NCI-H345 (cell line): ENCODE measurements at regions not wholly inside any gene's neighbourhood (a gene's known extent, or its start where the extent isn't known, plus 50 kb on each side); places are given as distances from the start of the nearest gene placed in this dataset.
"Not testable (repeated sequence)": the region's sequence is repeated elsewhere in the genome, so short reads cannot be mapped to it uniquely, and the experiment has no call there.

ENCODE experiments used
- DNase-seq: peaks from one replicate; lab custom pipeline; 2025; lab: John Stamatoyannopoulos, UW

DNA sequence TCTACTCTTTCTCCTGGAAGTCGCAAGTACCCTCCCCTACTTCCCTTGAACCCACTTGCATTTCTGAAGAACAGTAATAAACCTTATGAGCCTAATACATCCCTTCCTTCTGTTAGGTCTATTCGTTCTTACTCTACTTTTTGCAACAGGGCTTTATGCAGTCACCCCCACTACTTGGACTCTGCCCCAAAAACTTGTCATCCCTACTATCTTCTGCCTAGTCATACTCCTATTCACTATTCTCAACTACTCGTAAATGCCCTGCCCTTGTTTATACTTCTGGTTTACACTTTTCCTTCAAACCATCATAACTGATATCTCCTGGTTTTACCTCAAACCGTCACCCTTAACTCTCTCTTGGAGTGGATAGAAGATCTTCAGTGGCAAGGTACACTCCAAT lies 55.2 kb upstream of the SLIT2 start:
- DNase-seq, result no peak

DNA sequence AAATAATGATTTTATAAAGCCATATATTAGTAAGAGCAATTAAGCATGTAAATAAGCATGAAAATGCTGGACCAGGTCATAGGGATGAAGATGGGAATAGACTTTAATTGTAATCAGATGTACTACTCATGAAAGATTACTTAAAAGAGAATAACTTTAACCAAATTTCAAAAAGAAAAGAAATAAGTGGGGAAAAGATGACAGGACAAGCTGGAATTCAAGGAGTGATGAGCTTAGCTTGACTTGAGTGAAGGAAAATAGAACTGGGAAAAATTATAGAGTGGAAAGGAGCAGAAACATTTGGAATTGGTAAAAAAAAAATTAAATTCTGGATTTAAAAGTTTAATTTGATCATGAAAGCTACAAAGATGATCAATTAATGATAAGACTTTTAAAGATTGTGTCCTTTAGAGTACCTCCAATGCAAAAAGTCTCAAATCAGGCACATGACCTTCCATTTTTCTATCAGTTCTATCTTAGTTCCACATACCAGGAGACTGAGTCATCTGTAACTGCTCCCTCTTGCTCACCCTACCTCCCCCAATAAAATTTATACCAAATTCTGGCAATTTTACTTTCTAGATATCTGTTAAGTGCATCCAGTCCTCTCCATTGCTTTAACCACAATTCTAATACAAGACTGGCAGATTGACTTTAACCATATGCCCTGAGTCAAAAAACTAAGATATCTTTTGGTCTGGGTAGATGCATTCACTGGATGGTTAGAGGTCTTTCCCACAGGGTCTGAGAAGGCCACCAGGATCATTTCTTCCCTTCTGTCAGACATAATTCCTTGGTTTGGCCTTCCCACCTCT lies 56.4 kb upstream of the SLIT2 start:
- no peak for DNase-seq

DNA sequence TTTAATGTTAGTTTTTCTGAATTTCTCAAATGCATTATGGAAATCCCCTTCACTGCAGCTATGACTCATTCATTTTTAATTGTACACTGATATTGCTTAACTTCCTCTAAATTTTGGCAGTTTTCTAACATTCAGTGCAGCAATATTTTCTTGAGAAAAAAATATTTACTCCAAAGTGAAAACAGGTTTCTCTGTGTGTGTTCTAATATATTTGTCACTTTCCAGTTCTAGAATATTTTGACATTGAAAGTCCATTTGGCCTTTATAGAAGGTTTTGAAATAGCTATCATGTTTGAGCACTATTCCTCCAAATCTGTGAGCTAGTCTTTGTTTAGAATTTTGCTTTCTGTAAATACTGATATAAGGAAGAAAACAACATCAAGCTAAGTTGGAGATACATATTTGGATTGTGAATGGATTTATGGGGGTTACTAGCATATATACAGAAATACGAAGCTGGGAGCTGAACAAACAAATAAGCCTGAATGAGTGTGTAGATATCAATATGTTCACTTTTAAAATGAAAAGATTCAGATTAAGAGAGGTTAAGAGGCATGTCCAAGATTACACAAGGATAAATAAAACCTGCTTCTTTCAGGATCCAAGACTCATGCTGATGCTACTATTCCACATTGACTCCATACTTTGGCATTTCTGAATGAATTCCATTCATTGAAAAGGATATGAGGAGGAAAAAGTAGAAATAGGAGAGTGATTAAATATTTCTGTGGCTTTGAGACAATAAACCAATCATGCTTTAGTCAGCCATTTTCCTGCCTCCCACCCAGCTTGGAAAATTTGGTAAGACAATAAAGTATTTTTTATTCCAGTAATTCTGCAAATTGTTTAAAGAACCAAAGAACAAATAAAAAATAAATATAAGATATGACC lies 57.3 kb upstream of the SLIT2 start:
- no peak for DNase-seq

DNA sequence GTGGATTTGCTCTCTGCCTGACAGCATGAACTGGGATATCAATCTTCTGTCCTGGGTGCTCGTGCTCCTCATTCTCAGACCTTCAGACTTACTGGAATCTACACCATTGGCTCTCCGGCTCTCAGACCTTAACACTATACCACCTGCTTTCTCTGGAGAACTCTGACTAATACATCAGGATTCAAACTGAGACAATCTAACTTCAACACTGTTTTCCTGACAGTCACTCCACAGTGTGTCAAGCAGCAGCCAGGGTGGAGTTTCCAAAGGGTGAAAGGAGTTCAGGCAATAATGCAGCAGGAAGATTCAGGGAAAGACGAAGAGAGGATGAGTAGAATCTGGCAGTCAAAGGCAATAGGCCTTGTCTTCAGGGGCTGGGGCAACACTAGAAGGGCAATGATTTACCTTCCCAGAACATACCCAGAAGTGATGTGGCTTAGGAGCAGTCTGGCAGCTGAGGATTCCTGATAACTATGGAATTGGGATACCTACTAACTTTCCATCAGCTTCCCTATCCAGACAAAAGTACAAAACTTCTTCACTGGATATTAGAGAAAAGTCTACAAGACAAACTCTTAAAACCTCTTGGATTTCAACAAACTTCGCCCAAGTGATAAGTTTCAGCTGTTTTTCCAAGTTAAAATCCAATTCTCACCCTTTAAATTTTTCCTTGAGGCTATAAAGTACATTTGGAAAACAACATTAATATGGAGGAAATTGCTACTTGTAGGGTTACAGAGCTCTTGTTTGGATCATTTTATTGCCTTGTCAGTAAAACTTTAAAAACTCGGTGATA lies 58.4 kb upstream of the SLIT2 start:
- no peak for DNase-seq

DNA sequence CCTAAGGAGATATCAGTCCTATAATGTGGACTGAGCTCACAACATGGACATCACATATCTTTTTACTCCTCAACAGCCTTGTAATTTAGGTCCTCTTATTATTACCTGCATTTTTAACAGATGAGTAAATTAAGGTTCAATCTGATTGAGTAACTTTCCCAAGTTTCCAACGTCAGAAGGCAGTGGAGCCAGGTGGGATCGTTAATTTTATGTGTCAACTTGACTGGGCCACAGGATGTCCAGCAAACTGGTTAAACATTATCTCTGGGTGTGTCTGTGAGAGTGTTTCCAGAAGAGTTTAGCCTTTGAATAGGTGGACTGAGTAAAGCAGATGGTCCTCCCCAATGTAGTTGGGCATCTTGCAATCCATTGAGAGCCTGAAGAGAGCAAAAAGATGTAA lies 59.0 kb upstream of the SLIT2 start:
- no peak for DNase-seq

- no peak for DNase-seq
These were observed 66.6 kb upstream of the SLIT2 start for GRCh38 chr4:20185103-20185502.

DNA sequence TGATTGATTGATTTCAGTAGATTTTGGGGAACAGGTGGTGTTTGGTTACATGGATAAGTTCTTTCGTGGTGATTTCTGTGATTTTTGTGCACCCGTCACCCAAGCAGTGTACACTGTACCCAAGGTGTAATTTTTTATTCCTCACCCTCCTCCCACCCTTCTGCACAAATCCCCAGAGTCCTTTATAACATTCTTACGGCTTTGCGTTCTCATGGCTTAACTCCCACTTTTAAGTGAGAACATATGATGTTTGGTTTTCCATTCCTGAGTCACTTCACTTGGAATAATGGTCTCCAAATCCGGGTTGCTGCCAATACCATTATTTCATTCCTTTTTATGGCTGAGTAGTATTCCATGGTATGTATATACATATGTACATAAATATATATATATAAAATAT lies 68.6 kb upstream of the SLIT2 start:
- DNase-seq, result not testable (repeated sequence)

- no peak for DNase-seq
These were observed 69.8 kb upstream of the SLIT2 start for GRCh38 chr4:20181926-20182325.

- no peak for DNase-seq
These were observed 71.2 kb upstream of the SLIT2 start for GRCh38 chr4:20180509-20180908.

DNA sequence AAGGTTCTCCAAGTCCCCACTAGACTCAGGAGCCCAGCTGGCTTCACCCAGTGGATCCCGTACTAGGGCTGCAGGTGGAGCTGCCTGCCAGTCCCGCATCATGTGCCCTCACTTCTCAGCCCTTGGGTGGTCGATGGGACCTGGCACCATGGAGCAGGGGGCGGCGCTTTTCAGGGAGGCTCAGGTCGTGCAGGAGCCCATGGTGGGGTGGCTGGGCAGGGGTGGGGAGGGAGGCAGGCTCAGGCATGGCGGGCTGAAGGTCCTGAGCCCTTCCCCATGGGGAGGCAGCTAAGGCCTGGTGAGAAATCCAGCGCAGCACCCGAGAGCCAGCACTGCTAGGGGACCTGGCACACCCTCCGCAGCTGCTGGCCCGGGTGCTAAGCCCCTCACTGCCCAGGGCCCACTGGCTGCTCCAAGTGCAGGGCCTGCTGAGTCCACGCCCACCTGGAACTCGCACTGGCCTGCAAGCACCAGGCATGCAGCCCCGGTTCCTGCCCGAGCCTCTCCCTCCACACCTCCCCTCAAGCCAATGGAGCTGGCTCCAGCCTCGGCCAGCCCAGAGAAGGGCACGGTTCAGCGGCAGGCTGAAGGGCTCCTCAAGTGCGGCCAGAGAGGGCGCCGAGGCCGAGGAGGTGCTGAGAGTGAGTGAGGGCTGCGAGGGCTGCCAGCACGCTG lies 72.7 kb upstream of the SLIT2 start:
- DNase-seq, result no peak

DNA sequence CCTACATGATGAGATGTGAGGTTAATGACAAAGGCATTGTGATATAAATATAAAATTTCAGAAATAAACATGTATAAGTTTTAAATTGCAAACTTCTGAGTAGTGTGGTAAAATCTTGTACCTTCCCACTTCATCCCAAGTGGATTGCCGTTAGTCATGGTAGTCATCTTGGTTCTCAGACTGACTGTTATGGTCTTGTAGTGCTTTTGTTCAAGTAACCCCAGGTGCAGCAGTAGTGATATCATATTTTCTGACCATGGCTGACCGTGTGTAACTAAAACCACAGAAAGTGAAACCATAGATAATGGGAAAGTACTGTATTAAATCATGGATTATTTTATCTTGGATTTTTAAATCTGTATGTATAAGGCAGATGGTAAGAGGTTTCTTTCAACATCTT lies 74.8 kb upstream of the SLIT2 start:
- no peak for DNase-seq

DNA sequence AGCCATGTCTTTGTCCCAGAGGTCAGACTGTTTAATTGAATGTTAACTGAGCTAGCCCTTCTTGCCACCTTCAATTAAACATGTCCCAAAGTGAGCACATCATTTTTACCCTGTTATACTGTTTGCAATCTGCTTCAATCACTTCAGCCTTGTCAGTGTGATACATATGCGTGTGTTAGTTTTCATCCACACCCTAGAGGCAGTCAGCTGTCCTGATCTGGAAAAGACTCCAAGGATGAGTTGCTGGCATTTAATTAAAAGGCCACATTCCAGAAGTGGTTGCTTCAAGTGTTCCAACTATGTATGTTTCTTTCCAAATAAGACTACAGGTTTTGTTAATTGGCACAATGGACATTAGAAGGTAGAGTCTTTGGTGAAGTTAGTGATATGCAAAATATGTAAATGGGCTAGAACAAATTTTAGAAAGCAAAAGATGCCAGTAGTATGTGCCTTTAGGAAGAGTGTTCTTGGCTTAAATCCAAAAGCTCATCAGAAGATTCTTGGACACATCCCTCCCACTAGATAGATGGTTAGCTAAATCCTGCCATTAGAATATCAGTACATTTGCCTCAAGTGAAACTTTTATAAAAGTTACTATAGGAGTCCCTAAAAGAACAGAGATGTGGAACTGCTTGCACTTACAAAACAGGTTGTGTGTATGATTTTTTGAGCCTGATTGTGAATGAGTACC lies 79.5 kb upstream of the SLIT2 start:
- DNase-seq, result no peak

GRCh38 chr4:20166544-20166943 lies 85.2 kb upstream of the SLIT2 start:
- DNase-seq, result no peak

- no peak for DNase-seq
These were observed 92.2 kb upstream of the SLIT2 start for GRCh38 chr4:20159516-20159915.

- no peak for DNase-seq
These were observed 93.5 kb upstream of the SLIT2 start for GRCh38 chr4:20158195-20158594.

DNA sequence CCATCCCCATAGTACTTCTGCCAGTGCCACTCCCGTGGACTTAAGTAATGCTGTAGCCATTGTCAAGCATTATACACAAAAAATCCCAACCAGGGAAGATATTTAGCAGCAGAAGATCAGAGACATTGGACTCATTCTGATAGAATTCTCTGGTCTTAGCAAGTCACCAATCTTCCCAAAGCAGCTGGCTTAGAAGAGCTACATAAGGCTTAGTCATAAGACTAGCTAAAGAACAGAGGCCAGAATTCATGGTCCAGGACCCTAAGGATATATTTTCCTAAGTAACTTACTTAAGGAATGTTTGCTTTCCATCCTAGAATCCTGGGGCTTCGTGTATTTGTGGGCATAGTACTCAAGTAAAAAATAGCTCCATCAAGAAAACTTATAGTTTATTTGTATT lies 100.3 kb upstream of the SLIT2 start:
- no peak for DNase-seq

DNA sequence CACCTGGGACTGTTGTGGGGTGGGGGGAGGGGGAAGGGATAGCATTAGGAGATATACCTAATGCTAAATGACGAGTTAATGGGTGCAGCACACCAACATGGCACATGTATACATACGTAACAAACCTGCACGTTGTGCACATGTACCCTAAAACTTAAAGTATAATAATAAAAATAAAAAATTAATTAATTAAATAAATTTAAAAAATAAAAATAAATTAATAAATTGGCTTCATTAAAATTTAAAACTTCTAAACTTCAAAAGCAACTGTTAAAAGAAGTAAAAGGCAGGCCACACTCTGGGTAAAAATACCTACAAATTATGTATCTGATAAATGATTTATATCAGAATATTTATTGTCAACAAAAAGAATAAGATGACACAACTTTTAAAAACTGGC lies 102.6 kb upstream of the SLIT2 start:
- DNase-seq, result not testable (repeated sequence)

- no peak for DNase-seq
These were observed 114.5 kb upstream of the SLIT2 start for GRCh38 chr4:20137176-20137575.

DNA sequence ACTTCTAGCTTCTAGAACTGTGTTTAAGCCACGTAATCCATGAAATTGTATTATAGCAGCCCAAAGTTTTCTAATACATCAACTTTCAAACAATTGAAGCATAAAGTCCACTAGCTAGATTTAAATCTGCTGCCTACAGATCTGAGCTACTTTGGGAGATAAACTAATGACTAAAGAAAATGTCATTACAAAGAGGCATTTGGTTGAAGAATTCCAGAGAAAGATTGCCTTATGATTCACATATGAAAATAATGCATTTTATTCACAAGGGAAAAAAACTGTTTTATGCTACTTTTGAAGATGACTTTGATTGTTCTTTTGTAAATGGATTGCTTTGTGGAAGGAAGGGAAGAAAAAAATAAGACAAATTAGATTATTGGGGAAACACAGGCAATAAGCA lies 124.1 kb upstream of the SLIT2 start:
- DNase-seq, result no peak

GRCh38 chr4:20126906-20127305 lies 124.8 kb upstream of the SLIT2 start:
- DNase-seq, result no peak

- DNase-seq, result no peak
These were observed 127.2 kb upstream of the SLIT2 start for GRCh38 chr4:20124317-20125026.
